CD14-positive monocyte (primary cell): ENCODE measurements at regions not wholly inside any gene's neighbourhood (a gene's known extent, or its start where the extent isn't known, plus 50 kb on each side); places are given as distances from the start of the nearest gene placed in this dataset.

Experiments
- DNase-seq, 3 donors: peaks; one replicate each; pipeline ENCODE4 v3.0.0-alpha.2; 2011 to 2022
- H2AFZ ChIP-seq: 2 replicates; pipeline ENCODE4 v1.6.0; 2012; ENCODE audit warnings: mild to moderate bottlenecking, low read depth, low read length, inconsistent platforms; ENCODE audit not compliant: insufficient read depth, poor library complexity, severe bottlenecking
- H3K27ac ChIP-seq, 2 donors: 1 replicate in 1 of 2; 2 replicates in 1 of 2; pipeline ENCODE4 v1.5.1; 2012 to 2013; ENCODE audit warnings: low read length in 2 of 2, control low read depth in 1 of 2, inconsistent platforms in 1 of 2, low read depth in 1 of 2, mild to moderate bottlenecking in 1 of 2
- H3K27me3 ChIP-seq, 2 donors: one replicate each; pipeline versions ENCODE4 v1.6.0 to v1.6.1; 2011 to 2013; ENCODE audit warnings: low read length in 2 of 2; ENCODE audit not compliant: control insufficient read depth in 2 of 2, insufficient read depth in 2 of 2
- H3K36me3 ChIP-seq, 2 donors: replicated peaks in 1 of 2; 1 replicate in 1 of 2; 2 replicates in 1 of 2; pipeline versions ENCODE4 v1.5.1 to v1.6.1; 2012 to 2013; ENCODE audit warnings: low read length in 2 of 2, control low read depth in 1 of 2, inconsistent platforms in 1 of 2, mild to moderate bottlenecking in 1 of 2; ENCODE audit not compliant: insufficient read depth in 2 of 2, control insufficient read depth in 1 of 2
- H3K4me1 ChIP-seq, 2 donors: 1 replicate in 1 of 2; 2 replicates in 1 of 2; pipeline versions ENCODE4 v1.5.1 to v1.6.1; 2012 to 2013; ENCODE audit warnings: low read length in 2 of 2, control low read depth in 1 of 2, inconsistent platforms in 1 of 2, mild to moderate bottlenecking in 1 of 2, moderate library complexity in 1 of 2; ENCODE audit not compliant: insufficient read depth in 2 of 2, control insufficient read depth in 1 of 2
- H3K4me2 ChIP-seq: replicated peaks from 2 replicates; pipeline ENCODE3; 2012; ENCODE audit warnings: low read length, moderate library complexity, mild to moderate bottlenecking; ENCODE audit not compliant: poor library complexity, severe bottlenecking; ENCODE audit errors: extremely low read depth
- H3K4me3 ChIP-seq, 3 experiments: fragments of 200-600 bp in 1 of 3; sonication (generic) in 1 of 3; replicated peaks in 1 of 3; 1 replicate in 2 of 3; 2 replicates in 1 of 3; pipeline ENCODE4 v1.5.1; 2011 to 2013; ENCODE audit warnings: low read length in 3 of 3, mild to moderate bottlenecking in 3 of 3, control low read depth in 2 of 3, low read depth in 2 of 3, inconsistent platforms in 1 of 3, moderate library complexity in 1 of 3
- H3K79me2 ChIP-seq: 2 replicates; pipeline ENCODE4 v1.6.0; 2012; ENCODE audit warnings: mild to moderate bottlenecking, control low read depth, inconsistent platforms, low read length, moderate library complexity; ENCODE audit not compliant: insufficient read depth
- H3K9ac ChIP-seq: 2 replicates; pipeline ENCODE4 v1.6.0; 2017; ENCODE audit warnings: low read length, mild to moderate bottlenecking; ENCODE audit not compliant: insufficient read depth, poor library complexity, severe bottlenecking
- H3K9me3 ChIP-seq, 2 donors: replicated peaks in 1 of 2; 1 replicate in 1 of 2; 2 replicates in 1 of 2; pipeline versions ENCODE4 v1.5.1 to v1.6.1; 2012 to 2013; ENCODE audit warnings: low read length in 2 of 2, control low read depth in 1 of 2; ENCODE audit not compliant: control insufficient read depth in 1 of 2, insufficient read depth in 1 of 2
- H4K20me1 ChIP-seq: 2 replicates; pipeline ENCODE4 v1.6.0; 2012; ENCODE audit warnings: mild to moderate bottlenecking, low read length, control low read depth, moderate library complexity; ENCODE audit not compliant: insufficient read depth
- H3K27ac Mint-ChIP-seq, 7 donors: one replicate each; pipeline ENCODE4 v1.8.0; 2020; ENCODE audit warnings: mild to moderate bottlenecking in 7 of 7, mixed read lengths in 7 of 7, moderate library complexity in 6 of 7, inconsistent platforms in 2 of 7
- H3K27me3 Mint-ChIP-seq, 3 donors: one replicate each; pipeline ENCODE4 v1.8.0; 2021 to 2022; ENCODE audit warnings: low read depth in 3 of 3, mild to moderate bottlenecking in 3 of 3, mixed read lengths in 3 of 3, moderate library complexity in 3 of 3, inconsistent platforms in 1 of 3
- H3K36me3 Mint-ChIP-seq, 2 donors: one replicate each; pipeline ENCODE4 v1.8.0; 2020; ENCODE audit warnings: mixed read lengths in 2 of 2, inconsistent platforms in 1 of 2, mild to moderate bottlenecking in 1 of 2
- H3K4me1 Mint-ChIP-seq: one replicate; pipeline ENCODE4 v1.8.0; 2020; ENCODE audit warnings: mild to moderate bottlenecking, mixed read lengths
- H3K4me3 Mint-ChIP-seq, 2 donors: one replicate each; pipeline ENCODE4 v1.8.0; 2020; ENCODE audit warnings: mild to moderate bottlenecking in 2 of 2, mixed read lengths in 2 of 2, moderate library complexity in 1 of 2
- H3K9me3 Mint-ChIP-seq, 7 donors: one replicate each; pipeline ENCODE4 v1.8.0; 2020 to 2022; ENCODE audit warnings: mixed read lengths in 7 of 7, mild to moderate bottlenecking in 6 of 7, moderate library complexity in 6 of 7, inconsistent platforms in 2 of 7
- CTCF ChIP-seq: fragments of 200-600 bp; IDR thresholded peaks from one replicate; pipeline ENCODE4 v1.8.0; 2022; ENCODE audit warnings: antibody characterized with exemption, mild to moderate bottlenecking
- WGBS: methylation state at CpG from one replicate; pipeline ENCODE4 v1.1.5; 2013; ENCODE audit warnings: missing lambda C conversion rate; ENCODE audit not compliant: insufficient coverage; 5-methylcytosine and 5-hydroxymethylcytosine counted together
- intact Hi-C, 2 donors: fragments of 100-400 bp; cut with micrococcal nuclease; formaldehyde crosslinking; loops; one replicate each; pipeline versions ENCODE4 v1.15.0 to v1.15.1; 2023

- Mint-ChIP-seq H3K27me3 (peaks cover 0 to 2% (median 0%) of the 10 kb centered on the region in 3 donors), H3K9me3 (peaks cover 1 to 6% (median 5%) of the 10 kb centered on the region in 7 donors), H3K4me1 (no peaks in the 10 kb centered on the region), H3K27ac (no peak overlapping the region), H3K36me3 (no peaks in the 10 kb centered on the region), H3K4me3 (no peak overlapping the region)
- Histone ChIP-seq H3K36me3 (no peaks in the 10 kb centered on the region), H3K79me2 (no peaks in the 10 kb centered on the region), H3K4me2 (no peak overlapping the region), H3K9ac (no peak overlapping the region), H3K27me3 (no peaks in the 10 kb centered on the region), H3K27ac (no peak overlapping the region), H3K9me3 (peaks cover 0 to 4% of the 10 kb centered on the region in 2 donors), H3K4me3 (no peak overlapping the region), H3K4me1 (no peaks in the 10 kb centered on the region), H4K20me1 (no peaks in the 10 kb centered on the region), H2AFZ (no peak overlapping the region)
- DNase-seq, result no peak
- intact Hi-C loops, result no loop called here
- no peak for TF ChIP-seq CTCF
- WGBS, result no CpG with 5 or more reads among the region's 4 CpGs
These were observed 702.0 kb downstream of the CDH11 start for GRCh38 chr16:64419832-64420231.

GRCh38 chr16:64417711-64418227 is 704.1 kb downstream of the CDH11 start:
- Histone ChIP-seq H3K9ac (no peak overlapping the region), H3K36me3 (no peaks in the 10 kb centered on the region), H3K27ac (no peak overlapping the region), H3K4me1 (no peaks in the 10 kb centered on the region), H4K20me1 (no peaks in the 10 kb centered on the region), H3K79me2 (no peaks in the 10 kb centered on the region), H3K4me2 (no peak overlapping the region), H3K4me3 (no peak overlapping the region), H3K27me3 (no peaks in the 10 kb centered on the region), H2AFZ (no peak overlapping the region), H3K9me3 (peaks cover 0 to 2% of the 10 kb centered on the region in 2 donors)
- Mint-ChIP-seq H3K4me3 (no peak overlapping the region), H3K27ac (no peak overlapping the region), H3K4me1 (no peaks in the 10 kb centered on the region), H3K27me3 (peaks cover 0 to 2% (median 0%) of the 10 kb centered on the region in 3 donors), H3K36me3 (no peaks in the 10 kb centered on the region), H3K9me3 (peaks cover 0 to 6% (median 2%) of the 10 kb centered on the region in 7 donors)
- TF ChIP-seq CTCF, result no peak
- WGBS, result no CpG with 5 or more reads among the region's 1 CpG
- intact Hi-C loops, result no loop called here
- DNase-seq, result no peak
